GM12872 (cell line): ENCODE measurements at regions not wholly inside any gene's neighbourhood (a gene's known extent, or its start where the extent isn't known, plus 50 kb on each side); places are given as distances from the start of the nearest gene placed in this dataset.

Experiments used
- TF ChIP-seq, protein P1 (sequence below): IDR thresholded peaks from 3 replicates; pipeline ENCODE4 v1.5.1; 2011; ENCODE audit warnings: low read depth, mild to moderate bottlenecking, low read length, moderate library complexity; ENCODE audit not compliant: insufficient read depth

DNA sequence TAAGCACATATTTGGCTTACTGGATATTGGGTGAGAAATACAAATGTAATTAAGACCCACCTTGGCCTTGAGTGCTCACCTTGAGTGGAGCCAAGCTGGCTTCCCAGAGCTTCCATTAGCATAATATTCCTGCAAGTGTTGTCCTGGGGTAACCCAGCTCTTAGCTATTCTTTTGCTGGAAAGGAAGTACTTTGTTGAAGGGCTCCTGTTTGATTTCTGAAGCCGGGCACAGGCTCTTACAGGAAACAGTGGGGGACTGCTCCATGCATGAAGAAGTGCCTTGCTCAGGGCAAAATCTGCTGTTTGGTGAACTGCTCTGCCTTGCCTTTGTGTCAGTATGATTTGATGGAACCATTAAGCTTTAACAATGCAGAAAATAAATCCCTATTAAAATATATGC is 325.4 kb downstream of the SMAD2 start:
- TF ChIP-seq, protein P1, sequence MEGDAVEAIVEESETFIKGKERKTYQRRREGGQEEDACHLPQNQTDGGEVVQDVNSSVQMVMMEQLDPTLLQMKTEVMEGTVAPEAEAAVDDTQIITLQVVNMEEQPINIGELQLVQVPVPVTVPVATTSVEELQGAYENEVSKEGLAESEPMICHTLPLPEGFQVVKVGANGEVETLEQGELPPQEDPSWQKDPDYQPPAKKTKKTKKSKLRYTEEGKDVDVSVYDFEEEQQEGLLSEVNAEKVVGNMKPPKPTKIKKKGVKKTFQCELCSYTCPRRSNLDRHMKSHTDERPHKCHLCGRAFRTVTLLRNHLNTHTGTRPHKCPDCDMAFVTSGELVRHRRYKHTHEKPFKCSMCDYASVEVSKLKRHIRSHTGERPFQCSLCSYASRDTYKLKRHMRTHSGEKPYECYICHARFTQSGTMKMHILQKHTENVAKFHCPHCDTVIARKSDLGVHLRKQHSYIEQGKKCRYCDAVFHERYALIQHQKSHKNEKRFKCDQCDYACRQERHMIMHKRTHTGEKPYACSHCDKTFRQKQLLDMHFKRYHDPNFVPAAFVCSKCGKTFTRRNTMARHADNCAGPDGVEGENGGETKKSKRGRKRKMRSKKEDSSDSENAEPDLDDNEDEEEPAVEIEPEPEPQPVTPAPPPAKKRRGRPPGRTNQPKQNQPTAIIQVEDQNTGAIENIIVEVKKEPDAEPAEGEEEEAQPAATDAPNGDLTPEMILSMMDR = no peak

DNA sequence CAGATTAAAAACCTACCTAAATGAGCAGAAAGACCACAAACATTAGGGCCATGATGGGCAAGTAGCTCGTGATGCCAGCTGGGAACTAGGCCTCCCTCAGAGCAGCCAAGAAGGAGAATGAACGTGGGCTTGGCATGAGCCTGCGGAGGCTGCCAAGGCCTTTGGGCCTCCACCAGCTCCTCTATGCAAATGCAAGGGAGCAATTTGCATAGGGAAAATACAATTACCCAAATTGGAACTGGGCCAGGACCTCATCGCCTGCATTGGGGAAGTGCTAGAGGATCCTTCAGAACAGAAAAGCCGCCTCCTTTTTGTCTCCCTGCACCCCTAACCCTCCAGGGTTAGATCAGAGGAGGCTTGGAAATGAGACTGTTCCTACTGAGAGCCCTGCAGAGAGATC is 326.4 kb downstream of the SMAD2 start:
- TF ChIP-seq, protein P1 = no peak

DNA sequence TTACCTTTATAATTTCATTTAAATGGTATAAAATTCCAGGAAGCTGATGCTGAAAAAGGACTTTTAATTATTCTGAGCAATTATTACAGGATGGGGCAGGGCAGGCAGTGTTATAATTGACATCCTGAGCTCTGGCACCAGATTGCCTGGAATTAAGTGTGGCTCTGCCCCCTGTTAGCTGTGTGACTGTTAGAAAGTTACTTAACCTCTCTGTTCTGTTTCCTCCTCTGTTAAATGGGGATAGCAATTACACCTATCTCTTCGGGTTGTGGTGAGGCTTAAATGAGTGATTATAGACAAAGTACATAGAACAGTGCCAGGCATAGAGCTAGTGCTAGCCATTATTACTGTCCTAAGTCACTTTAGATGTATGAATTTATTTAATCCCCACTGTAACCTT is 327.3 kb downstream of the SMAD2 start:
- TF ChIP-seq, protein P1 = no peak

DNA sequence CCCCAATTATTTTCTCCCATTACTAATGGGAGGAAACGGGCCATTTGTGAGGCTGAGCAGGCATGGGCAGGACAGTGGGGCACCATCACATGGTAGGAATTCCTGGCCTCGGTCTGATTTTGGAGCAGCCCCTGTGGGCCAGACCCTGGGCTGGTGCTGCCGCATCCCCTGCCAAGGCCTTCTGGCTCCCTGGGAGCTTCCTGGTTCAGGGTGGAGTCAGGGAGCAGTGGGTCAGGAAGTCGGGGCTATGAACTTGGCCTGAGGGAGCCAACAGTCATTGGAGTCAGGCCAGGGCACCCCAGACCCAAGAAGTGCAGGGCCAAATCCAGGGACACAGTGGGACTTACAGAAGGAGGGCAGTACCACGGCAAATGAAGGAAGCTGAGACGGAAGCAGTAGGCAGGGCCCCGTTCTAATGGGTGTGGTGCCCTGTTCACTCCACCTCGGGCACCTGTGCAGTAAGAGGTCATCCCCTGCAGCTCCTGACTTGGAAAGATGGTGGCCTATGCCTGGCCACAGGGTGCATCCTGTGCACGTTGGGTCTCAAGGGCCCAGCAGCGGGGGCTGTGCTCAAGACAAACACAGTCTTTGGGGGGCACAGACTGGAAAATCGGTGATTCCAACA is 328.1 kb downstream of the SMAD2 start:
- TF ChIP-seq, protein P1 = no peak

DNA sequence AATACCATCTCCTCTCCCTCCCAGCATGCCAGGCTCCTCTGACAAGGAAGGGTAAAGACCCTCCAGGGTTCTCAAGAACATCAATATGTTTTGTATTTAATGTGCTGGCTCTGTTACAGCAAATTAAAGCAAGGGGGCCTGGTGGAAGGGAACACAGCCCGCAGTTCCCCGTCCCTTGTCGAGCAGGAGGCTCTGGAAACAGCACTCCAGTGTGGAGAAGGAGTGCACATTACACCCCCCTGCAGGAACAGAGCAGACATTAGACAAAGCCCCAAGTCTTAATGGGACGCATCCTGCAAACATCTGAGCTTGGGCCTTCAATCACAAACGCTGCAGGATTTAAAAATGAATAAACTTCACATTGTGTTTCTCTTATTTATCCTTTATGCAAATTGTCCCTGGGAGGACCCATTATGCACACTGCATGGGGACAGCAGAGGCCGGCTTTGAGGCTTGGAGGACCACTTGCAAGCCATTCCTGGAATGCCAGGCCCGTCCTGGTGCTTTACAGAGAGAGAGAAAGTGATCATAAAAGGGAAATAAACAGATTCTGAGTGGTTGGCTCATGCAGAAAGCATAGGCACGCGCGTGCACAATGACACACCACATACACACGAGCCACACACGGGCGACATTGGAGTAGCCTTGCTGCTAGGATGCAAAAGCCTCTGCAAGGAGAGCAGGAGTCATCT is 328.7 kb downstream of the SMAD2 start:
- TF ChIP-seq, protein P1 = no peak

DNA sequence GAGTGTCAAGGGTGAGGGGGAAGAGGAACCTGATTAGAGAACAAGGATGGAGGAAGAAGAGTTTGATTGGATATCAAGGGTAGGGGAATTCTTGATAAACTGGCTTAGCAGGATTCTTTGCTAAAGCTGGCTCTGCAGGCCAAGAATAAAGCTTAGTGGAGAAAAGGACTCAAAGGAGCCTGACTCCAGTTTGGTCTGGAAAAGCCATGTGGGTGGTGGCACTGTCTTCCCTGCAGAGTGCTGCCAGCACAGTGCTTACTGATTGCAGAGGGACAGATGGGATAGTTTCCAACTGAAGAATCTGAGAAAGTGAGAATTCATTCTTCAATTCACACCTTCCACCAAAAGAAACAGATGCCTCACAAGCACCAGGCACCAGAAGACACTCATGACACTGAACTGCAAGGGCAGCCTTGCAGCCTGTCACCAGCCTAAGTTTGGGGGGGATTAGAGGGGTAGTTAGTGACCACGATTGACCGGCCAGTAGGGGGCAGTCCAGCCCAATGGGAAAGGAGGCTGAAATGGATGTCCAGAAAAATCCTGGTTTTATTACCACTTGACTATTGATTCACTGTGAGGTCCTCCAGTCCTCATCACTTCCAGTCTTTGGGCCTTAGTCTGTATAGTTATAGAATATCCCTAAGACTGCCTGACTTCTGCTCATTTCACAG is 334.5 kb downstream of the SMAD2 start:
- TF ChIP-seq, protein P1 = peak; percentile 73

DNA sequence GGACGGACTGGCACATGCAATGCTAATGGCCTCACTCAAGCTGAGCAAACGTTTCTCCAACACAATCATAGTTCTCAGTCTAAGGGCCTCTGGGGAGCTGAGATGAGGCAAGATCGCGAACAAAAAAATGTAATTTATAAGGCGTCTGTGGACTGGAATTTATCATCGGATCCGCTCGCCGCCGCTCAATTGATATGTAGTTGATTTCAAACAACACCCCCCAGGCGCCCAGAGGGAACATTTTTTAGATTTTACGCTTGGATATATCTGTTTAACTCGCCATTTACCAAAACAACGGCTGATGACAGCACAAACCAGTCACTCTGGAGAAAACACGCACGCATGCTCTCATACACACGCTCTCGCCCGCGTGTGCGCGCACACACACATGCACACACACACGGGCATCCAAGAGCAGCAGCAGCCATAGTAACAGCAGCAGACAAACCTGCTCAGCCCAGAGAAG is 335.8 kb downstream of the SMAD2 start:
- TF ChIP-seq, protein P1 = no peak
